SU-DHL-6 (cell line): ENCODE measurements at regions not wholly inside any gene's neighbourhood (a gene's known extent, or its start where the extent isn't known, plus 50 kb on each side); places are given as distances from the start of the nearest gene placed in this dataset.

Source experiments
- H2AFZ ChIP-seq: fragments of 200-600 bp; sonication (generic); 2 replicates; pipeline ENCODE4 v1.6.1; 2014; ENCODE audit warnings: low read depth, mild to moderate bottlenecking, moderate library complexity, mixed read lengths, antibody characterized with exemption, low read length; ENCODE audit not compliant: severe bottlenecking
- H3F3A ChIP-seq: fragments of 200-600 bp; shearing (Covaris generic); 2 replicates; pipeline ENCODE4 v1.6.0; 2016; ENCODE audit warnings: antibody characterized with exemption, mild to moderate bottlenecking; ENCODE audit not compliant: insufficient read depth
- H3K27ac ChIP-seq: fragments of 200-600 bp; sonication (generic); 2 replicates; pipeline ENCODE4 v1.5.1; 2016; ENCODE audit warnings: low read depth, mild to moderate bottlenecking, low read length, moderate library complexity, mixed read lengths
- H3K27me3 ChIP-seq: fragments of 200-600 bp; sonication (generic), shearing (Covaris generic); 2 replicates; pipeline ENCODE4 v1.6.0; 2014; ENCODE audit warnings: mild to moderate bottlenecking, low read length
- H3K36me3 ChIP-seq: fragments of 200-600 bp; sonication (generic); 2 replicates; pipeline ENCODE4 v1.6.1; 2014; ENCODE audit warnings: mild to moderate bottlenecking, low read length, mixed read lengths
- H3K4me2 ChIP-seq: fragments of 300-600, 200-600 bp; shearing (Covaris generic), sonication (generic); 2 replicates; pipeline ENCODE4 v1.6.0; 2014; ENCODE audit warnings: low read length, low read depth, mild to moderate bottlenecking; ENCODE audit not compliant: poor library complexity, severe bottlenecking
- H3K4me3 ChIP-seq: fragments of 200-600 bp; sonication (generic); 2 replicates; pipeline ENCODE4 v1.5.1; 2014; ENCODE audit warnings: antibody characterized with exemption, low read length, mild to moderate bottlenecking, mixed read lengths; ENCODE audit not compliant: insufficient read depth, poor library complexity, severe bottlenecking
- H3K79me2 ChIP-seq: fragments of 200-600 bp; sonication (generic); 2 replicates; pipeline ENCODE4 v1.6.1; 2014; ENCODE audit warnings: mild to moderate bottlenecking, low read length, moderate library complexity; ENCODE audit not compliant: insufficient read depth
- H3K9ac ChIP-seq: fragments of 200-600 bp; sonication (generic); 2 replicates; pipeline ENCODE4 v1.7.0; 2014; ENCODE audit warnings: mild to moderate bottlenecking, low read length
- H3K9me2 ChIP-seq: fragments of 200-600 bp; sonication (generic); replicated peaks from 2 replicates; pipeline ENCODE4 v1.6.1; 2014; ENCODE audit warnings: low read length; ENCODE audit not compliant: insufficient read depth
- H3K9me3 ChIP-seq: fragments of 200-600 bp; sonication (generic); 2 replicates; pipeline ENCODE4 v1.6.1; 2014; ENCODE audit warnings: low read length, mixed read lengths; ENCODE audit not compliant: insufficient read depth
- H4K20me1 ChIP-seq: fragments of 200-600 bp; sonication (generic); 2 replicates; pipeline ENCODE4 v1.6.1; 2014; ENCODE audit warnings: low read depth, mild to moderate bottlenecking, antibody characterized with exemption, low read length, moderate library complexity, mixed read lengths
- EZH2phosphoT487 ChIP-seq: fragments of 200-600 bp; sonication (generic), shearing (Covaris generic); conservative IDR thresholded peaks from 2 replicates; pipeline ENCODE4 v1.6.1; 2018; ENCODE audit warnings: mild to moderate bottlenecking, antibody characterized with exemption, low read length, moderate library complexity, mixed read lengths
- TF ChIP-seq, protein P1 (sequence below): fragments of 200-600 bp; sonication (generic); IDR thresholded peaks from one replicate; pipeline ENCODE4 v1.5.1; 2017; ENCODE audit warnings: antibody characterized with exemption, mild to moderate bottlenecking, low read length, moderate library complexity; ENCODE audit not compliant: insufficient read depth, poor library complexity, severe bottlenecking

DNA sequence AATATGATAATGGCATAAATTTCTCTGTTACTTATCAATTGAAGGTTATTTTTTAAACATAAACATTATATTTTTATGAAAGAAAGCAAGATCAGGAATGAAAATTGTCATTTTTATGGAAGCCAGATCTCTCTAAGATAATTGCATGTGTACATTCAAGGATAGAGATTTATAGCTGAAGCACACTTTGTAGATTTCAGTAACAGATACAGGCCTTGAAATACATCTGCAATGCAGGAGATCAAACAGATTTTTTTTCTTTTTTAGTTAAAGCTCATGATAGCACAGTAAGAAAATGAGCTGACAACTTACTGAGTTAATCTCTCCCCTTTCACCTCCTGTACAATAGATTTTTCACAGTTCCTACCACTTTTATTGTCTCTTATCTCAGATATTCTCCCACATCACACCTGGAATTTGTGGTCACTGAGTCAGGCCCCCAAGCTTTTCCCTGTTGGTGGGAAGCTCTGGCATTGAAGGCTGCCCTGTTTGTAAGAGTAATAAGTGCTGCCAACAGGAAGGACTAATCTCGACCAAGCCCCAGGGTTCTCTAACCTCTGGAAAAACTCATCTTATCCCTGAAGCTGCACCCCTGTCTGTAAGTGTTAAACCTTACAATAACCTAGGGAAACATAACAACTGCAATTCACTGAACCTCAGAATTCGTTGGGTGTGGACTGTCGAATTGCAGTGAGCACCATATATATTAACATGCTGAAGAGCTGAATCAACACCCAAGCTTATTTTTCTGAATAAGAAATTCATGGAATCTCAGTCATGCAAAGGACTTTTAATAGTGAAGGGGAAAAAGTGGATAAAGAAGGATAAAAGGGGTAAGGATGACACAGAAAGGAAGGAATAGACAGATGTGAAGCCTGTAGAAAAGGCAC lies 599.0 kb downstream of the LMO4 start:
- H3F3A ChIP-seq = no peaks in the 10 kb centered on the region
- no peak overlapping the region for H3K27ac ChIP-seq
- H3K36me3 ChIP-seq = 0 out of 2 replicates have a peak, but pooled peaks cover 7% of the 10 kb centered on the region
- H3K9me3 ChIP-seq = peaks cover 10% of the 10 kb centered on the region; the same call in 1 of the 2 replicates
- no peak overlapping the region for H3K4me2 ChIP-seq
- no peaks in the 10 kb centered on the region for H3K9me2 ChIP-seq
- no peak for TF ChIP-seq EZH2phosphoT487
- TF ChIP-seq, protein P1, sequence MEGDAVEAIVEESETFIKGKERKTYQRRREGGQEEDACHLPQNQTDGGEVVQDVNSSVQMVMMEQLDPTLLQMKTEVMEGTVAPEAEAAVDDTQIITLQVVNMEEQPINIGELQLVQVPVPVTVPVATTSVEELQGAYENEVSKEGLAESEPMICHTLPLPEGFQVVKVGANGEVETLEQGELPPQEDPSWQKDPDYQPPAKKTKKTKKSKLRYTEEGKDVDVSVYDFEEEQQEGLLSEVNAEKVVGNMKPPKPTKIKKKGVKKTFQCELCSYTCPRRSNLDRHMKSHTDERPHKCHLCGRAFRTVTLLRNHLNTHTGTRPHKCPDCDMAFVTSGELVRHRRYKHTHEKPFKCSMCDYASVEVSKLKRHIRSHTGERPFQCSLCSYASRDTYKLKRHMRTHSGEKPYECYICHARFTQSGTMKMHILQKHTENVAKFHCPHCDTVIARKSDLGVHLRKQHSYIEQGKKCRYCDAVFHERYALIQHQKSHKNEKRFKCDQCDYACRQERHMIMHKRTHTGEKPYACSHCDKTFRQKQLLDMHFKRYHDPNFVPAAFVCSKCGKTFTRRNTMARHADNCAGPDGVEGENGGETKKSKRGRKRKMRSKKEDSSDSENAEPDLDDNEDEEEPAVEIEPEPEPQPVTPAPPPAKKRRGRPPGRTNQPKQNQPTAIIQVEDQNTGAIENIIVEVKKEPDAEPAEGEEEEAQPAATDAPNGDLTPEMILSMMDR = no peak
- no peaks in the 10 kb centered on the region for H3K27me3 ChIP-seq
- no peaks in the 10 kb centered on the region for H4K20me1 ChIP-seq
- no peak overlapping the region for H2AFZ ChIP-seq
- no peaks in the 10 kb centered on the region for H3K79me2 ChIP-seq
- H3K9ac ChIP-seq = no peak overlapping the region
- no peak overlapping the region for H3K4me3 ChIP-seq

DNA sequence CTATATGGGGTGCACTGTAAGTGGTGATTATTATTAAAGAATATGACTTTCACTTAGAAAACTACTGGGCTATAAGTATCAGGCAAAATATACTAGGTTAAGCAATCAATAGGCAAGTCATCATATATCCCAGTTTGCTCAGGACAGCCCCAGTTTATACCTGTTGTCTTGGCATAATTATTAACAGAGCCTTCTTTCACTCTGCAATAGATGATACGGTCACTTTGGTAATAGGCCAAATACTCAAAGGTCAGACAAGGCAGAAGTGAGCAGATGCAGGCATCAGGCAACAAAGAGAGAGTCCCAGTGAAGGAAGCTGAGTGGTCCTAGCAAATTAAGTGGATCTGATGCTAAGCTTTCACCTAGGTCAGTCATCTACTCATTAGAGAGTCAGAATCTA lies 599.9 kb downstream of the LMO4 start:
- Histone ChIP-seq H3F3A (no peaks in the 10 kb centered on the region), H3K4me2 (no peak overlapping the region), H3K9me3 (peaks cover 10% of the 10 kb centered on the region; the same call in 1 of the 2 replicates)

DNA sequence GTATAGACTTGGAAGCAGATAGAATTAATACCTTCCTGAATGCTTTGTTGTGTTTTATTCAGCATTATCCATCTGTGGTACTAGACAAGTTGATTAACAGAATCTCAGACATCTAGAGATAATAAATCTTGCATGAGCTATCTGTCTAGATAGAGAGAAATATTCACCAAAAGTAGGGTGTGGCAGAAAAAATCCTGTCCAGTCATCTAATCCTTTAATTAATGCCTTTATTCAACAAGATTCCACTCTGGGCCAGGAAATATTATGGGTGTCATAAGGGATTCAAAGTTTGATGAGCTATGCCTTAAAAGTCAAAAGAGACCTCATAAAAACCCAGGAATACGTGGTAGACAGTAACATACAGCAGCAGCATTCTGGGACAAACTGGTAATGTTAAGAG lies 601.2 kb downstream of the LMO4 start:
- Histone ChIP-seq H3K9me2 (no peaks in the 10 kb centered on the region), H3K4me2 (no peak overlapping the region), H3K9ac (no peak overlapping the region), H3K27me3 (no peaks in the 10 kb centered on the region), H3F3A (no peaks in the 10 kb centered on the region), H3K79me2 (no peaks in the 10 kb centered on the region), H2AFZ (no peak overlapping the region), H3K27ac (no peak overlapping the region), H3K4me3 (no peak overlapping the region), H3K36me3 (0 out of 2 replicates have a peak, but pooled peaks cover 7% of the 10 kb centered on the region), H4K20me1 (no peaks in the 10 kb centered on the region), H3K9me3 (peaks cover 10% of the 10 kb centered on the region; the same call in 1 of the 2 replicates)
- TF ChIP-seq EZH2phosphoT487 = no peak
- TF ChIP-seq, protein P1 = no peak

More for the DNA sequence above, 599.9 kb downstream of the LMO4 start:
- H3K27me3 ChIP-seq = no peaks in the 10 kb centered on the region
- H4K20me1 ChIP-seq = no peaks in the 10 kb centered on the region
- H3K36me3 ChIP-seq = 0 out of 2 replicates have a peak, but pooled peaks cover 7% of the 10 kb centered on the region
- H3K79me2 ChIP-seq = no peaks in the 10 kb centered on the region
- no peak overlapping the region for H2AFZ ChIP-seq
- TF ChIP-seq, protein P1 = no peak
- TF ChIP-seq EZH2phosphoT487 = no peak
- H3K9me2 ChIP-seq = no peaks in the 10 kb centered on the region
- H3K4me3 ChIP-seq = no peak overlapping the region
- no peak overlapping the region for H3K9ac ChIP-seq
- H3K27ac ChIP-seq = no peak overlapping the region
